ENCODE measurements at regions not wholly inside any gene's neighbourhood (a gene's known extent, or its start where the extent isn't known, plus 50 kb on each side); places are given as distances from the start of the nearest gene placed in this dataset.

DNA sequence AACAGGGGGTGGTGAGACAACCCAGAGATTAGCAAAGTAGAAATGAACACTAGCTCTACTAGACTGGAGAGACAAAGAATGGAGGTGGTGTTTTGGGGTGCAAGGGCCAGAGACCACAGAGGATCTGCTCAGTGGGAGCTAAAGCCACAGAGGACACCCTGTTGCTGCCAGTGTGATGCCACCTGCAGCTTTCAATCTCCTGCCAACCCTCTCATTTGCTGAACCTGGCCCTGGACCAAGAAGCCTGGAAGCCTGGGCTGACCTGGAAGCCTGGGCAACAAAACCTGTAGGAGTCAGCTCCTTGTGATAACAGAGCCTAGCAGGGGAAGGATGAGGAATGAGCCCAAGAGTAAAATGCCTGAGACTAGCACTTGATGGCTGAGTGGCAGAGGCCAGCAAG lies 81.1 kb upstream of the ADO start:
- Histone ChIP-seq H3K4me3 (replicated peaks in 1 of 3; ENCODE audit: insufficient read depth in 1 of 3, low read depth in 1 of 3, low read length in 3 of 3) (no peak overlapping the region), H3K4me1 (ENCODE audit: control insufficient read depth, extremely low read depth, insufficient read depth, low read length) (no peaks in the 10 kb centered on the region), H2AFZ (ENCODE audit: low read depth, low read length) (no peak overlapping the region), H3K4me2 (ENCODE audit: insufficient read depth, low read length) (no peak overlapping the region), H3K79me2 (ENCODE audit: control insufficient read depth, insufficient read depth, low read length) (no peaks in the 10 kb centered on the region), H3K36me3 (ENCODE audit: control insufficient read depth in 2 of 2, extremely low read depth in 1 of 2, insufficient read depth in 2 of 2, low read length in 2 of 2) (no peaks in the 10 kb centered on the region), H3K27me3 (ENCODE audit: control insufficient read depth in 2 of 2, insufficient read depth in 2 of 2, low read length in 2 of 2) (no peaks in the 10 kb centered on the region), H4K20me1 (replicated peaks; ENCODE audit: control insufficient read depth, extremely low read depth, insufficient read depth, low read length) (no peaks in the 10 kb centered on the region), H3K9me1 (replicated peaks; ENCODE audit: control insufficient read depth, extremely low read depth, insufficient read depth, low read length) (no peaks in the 10 kb centered on the region), H3K27ac (ENCODE audit: insufficient read depth, low read depth, low read length) (no peak overlapping the region), H3K9me3 (replicated peaks; ENCODE audit: control insufficient read depth, insufficient read depth, low read length) (no peaks in the 10 kb centered on the region), H3K9ac (replicated peaks; ENCODE audit: extremely low read depth, insufficient read depth, low read length) (no peak overlapping the region)
- FAIRE-seq, result no peak
- no peak for TF ChIP-seq EZH2 (IDR thresholded peaks at IDR 0.05; ENCODE audit: borderline replicate concordance, low read depth, low read length, severe bottlenecking)
- no peak for TF ChIP-seq MYC (IDR thresholded peaks at IDR 0.05; ENCODE audit: low read depth, low read length)
- TF ChIP-seq, protein P1, sequence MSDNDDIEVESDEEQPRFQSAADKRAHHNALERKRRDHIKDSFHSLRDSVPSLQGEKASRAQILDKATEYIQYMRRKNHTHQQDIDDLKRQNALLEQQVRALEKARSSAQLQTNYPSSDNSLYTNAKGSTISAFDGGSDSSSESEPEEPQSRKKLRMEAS (IDR thresholded peaks at IDR 0.05; ENCODE audit: insufficient read depth, insufficient read length), result no peak
- no peak for TF ChIP-seq GATA2 (IDR thresholded peaks at IDR 0.05; ENCODE audit: insufficient read depth, insufficient read length, low read depth, low read length)
- TF ChIP-seq POLR2AphosphoS5 (IDR thresholded peaks at IDR 0.05; ENCODE audit: insufficient read depth, low read depth, low read length), result no peak
- TF ChIP-seq, protein P2, sequence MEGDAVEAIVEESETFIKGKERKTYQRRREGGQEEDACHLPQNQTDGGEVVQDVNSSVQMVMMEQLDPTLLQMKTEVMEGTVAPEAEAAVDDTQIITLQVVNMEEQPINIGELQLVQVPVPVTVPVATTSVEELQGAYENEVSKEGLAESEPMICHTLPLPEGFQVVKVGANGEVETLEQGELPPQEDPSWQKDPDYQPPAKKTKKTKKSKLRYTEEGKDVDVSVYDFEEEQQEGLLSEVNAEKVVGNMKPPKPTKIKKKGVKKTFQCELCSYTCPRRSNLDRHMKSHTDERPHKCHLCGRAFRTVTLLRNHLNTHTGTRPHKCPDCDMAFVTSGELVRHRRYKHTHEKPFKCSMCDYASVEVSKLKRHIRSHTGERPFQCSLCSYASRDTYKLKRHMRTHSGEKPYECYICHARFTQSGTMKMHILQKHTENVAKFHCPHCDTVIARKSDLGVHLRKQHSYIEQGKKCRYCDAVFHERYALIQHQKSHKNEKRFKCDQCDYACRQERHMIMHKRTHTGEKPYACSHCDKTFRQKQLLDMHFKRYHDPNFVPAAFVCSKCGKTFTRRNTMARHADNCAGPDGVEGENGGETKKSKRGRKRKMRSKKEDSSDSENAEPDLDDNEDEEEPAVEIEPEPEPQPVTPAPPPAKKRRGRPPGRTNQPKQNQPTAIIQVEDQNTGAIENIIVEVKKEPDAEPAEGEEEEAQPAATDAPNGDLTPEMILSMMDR (IDR thresholded peaks at IDR 0.05; ENCODE audit: extremely low read depth in 1 of 2, insufficient read depth in 1 of 2, low read depth in 1 of 2, low read length in 2 of 2), result no peak
- TF ChIP-seq JUN (IDR thresholded peaks at IDR 0.05; ENCODE audit: borderline replicate concordance, insufficient read depth, insufficient read length, low read depth), result no peak
- no peak for TF ChIP-seq FOS (IDR thresholded peaks at IDR 0.05; ENCODE audit: borderline replicate concordance, insufficient read depth, low read length)
- TF ChIP-seq POLR2A (IDR thresholded peaks at IDR 0.05; ENCODE audit: low read depth, low read length), result no peak
- no TSS peak for BruUV-seq (replicated peaks)
- dilution Hi-C loops (cut with MboI; ENCODE audit: extremely low pct_ligation_motif_present, low sequenced_read_pairs), result no loop called here
- no peak for DNase-seq (ENCODE audit: low read depth, low spot score)
- POLR2A ChIA-PET, result no interaction called here
- intact Hi-C loops (cut with micrococcal nuclease), result no loop called here
- CTCF ChIA-PET, result no interaction called here
